ENCODE measurements at regions not wholly inside any gene's neighbourhood (a gene's known extent, or its start where the extent isn't known, plus 50 kb on each side); places are given as distances from the start of the nearest gene placed in this dataset.

- Histone ChIP-seq H3K27ac (ENCODE audit: low read length) (no peak overlapping the region), H2AFZ (ENCODE audit: low read depth, low read length) (no peak overlapping the region), H3K9ac (ENCODE audit: low read depth, low read length) (no peak overlapping the region), H3K9me3 (ENCODE audit: insufficient read depth, low read length, severe bottlenecking) (no peaks in the 10 kb centered on the region), H3K4me1 (ENCODE audit: insufficient read depth, low read length) (no peaks in the 10 kb centered on the region), H3K4me3 (ENCODE audit: low read depth in 1 of 2, low read length in 2 of 2) (no peak overlapping the region), H3K79me2 (ENCODE audit: insufficient read depth, low read length) (no peaks in the 10 kb centered on the region), H3K4me2 (ENCODE audit: insufficient read depth, low read length) (no peak overlapping the region), H3K27me3 (ENCODE audit: insufficient read depth, low read length, poor library complexity) (peaks cover 10% of the 10 kb centered on the region), H3K36me3 (ENCODE audit: insufficient read depth, low read length) (no peaks in the 10 kb centered on the region), H4K20me1 (ENCODE audit: insufficient read depth, low read length) (no peaks in the 10 kb centered on the region)
- no peak for DNase-seq
- no peak for ATAC-seq (ENCODE audit: insufficient read depth, low read depth)
- TF ChIP-seq CTCF (IDR thresholded peaks at IDR 0.05; ENCODE audit: borderline replicate concordance, extremely low read depth, low read length, poor library complexity, severe bottlenecking): no peak
- no peak for TF ChIP-seq EZH2 (IDR thresholded peaks at IDR 0.05; ENCODE audit: borderline replicate concordance, low read depth, low read length, severe bottlenecking)
Observed at GRCh38 chr5:157983906-157984551, 125.1 kb upstream of the CLINT1 start.

DNA sequence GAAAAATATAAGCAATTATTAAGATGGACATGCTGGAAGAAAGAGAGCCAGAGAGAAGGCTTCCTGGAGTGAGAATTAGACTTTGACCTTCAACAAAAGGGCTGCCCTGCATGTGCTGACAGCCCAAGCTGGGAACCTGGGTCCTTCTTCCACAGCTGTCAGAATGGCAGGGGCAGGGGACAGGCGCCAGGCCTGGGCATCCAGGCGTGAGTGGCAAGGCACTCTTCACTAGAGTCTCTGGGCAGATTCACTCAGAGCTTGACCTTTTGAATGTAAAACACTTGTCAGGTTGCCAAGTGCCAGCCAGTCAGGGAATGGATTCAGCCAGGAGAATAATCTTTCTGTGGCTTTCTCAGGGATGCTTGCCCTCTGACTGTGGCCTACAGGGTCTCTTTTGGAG lies 119.1 kb upstream of the CLINT1 start:
- peaks cover 2% of the 10 kb centered on the region for H3K27me3 ChIP-seq (ENCODE audit: insufficient read depth, low read length, poor library complexity)
- no peaks in the 10 kb centered on the region for H3K79me2 ChIP-seq (ENCODE audit: insufficient read depth, low read length)
- H3K4me2 ChIP-seq (ENCODE audit: insufficient read depth, low read length): no peak overlapping the region
- H2AFZ ChIP-seq (ENCODE audit: low read depth, low read length): no peak overlapping the region
- H3K4me1 ChIP-seq (ENCODE audit: insufficient read depth, low read length): no peaks in the 10 kb centered on the region
- no peaks in the 10 kb centered on the region for H3K36me3 ChIP-seq (ENCODE audit: insufficient read depth, low read length)
- H3K4me3 ChIP-seq (ENCODE audit: low read depth in 1 of 2, low read length in 2 of 2): no peak overlapping the region
- no peaks in the 10 kb centered on the region for H3K9me3 ChIP-seq (ENCODE audit: insufficient read depth, low read length, severe bottlenecking)
- DNase-seq (no peak), ATAC-seq (ENCODE audit: insufficient read depth, low read depth) (no peak)
- TF ChIP-seq CTCF (IDR thresholded peaks at IDR 0.05; ENCODE audit: borderline replicate concordance, extremely low read depth, low read length, poor library complexity, severe bottlenecking) (no peak), EZH2 (IDR thresholded peaks at IDR 0.05; ENCODE audit: borderline replicate concordance, low read depth, low read length, severe bottlenecking) (no peak)
- H4K20me1 ChIP-seq (ENCODE audit: insufficient read depth, low read length): no peaks in the 10 kb centered on the region
- H3K27ac ChIP-seq (ENCODE audit: low read length): no peak overlapping the region
- no peak overlapping the region for H3K9ac ChIP-seq (ENCODE audit: low read depth, low read length)

- Histone ChIP-seq H3K27me3 (ENCODE audit: insufficient read depth, low read length, poor library complexity) (peaks cover 2% of the 10 kb centered on the region), H2AFZ (ENCODE audit: low read depth, low read length) (no peak overlapping the region), H3K9ac (ENCODE audit: low read depth, low read length) (no peak overlapping the region), H4K20me1 (ENCODE audit: insufficient read depth, low read length) (no peaks in the 10 kb centered on the region), H3K27ac (ENCODE audit: low read length) (no peak overlapping the region), H3K4me1 (ENCODE audit: insufficient read depth, low read length) (no peaks in the 10 kb centered on the region), H3K36me3 (ENCODE audit: insufficient read depth, low read length) (no peaks in the 10 kb centered on the region), H3K4me2 (ENCODE audit: insufficient read depth, low read length) (no peak overlapping the region), H3K79me2 (ENCODE audit: insufficient read depth, low read length) (no peaks in the 10 kb centered on the region), H3K4me3 (ENCODE audit: low read depth in 1 of 2, low read length in 2 of 2) (no peak overlapping the region), H3K9me3 (ENCODE audit: insufficient read depth, low read length, severe bottlenecking) (no peaks in the 10 kb centered on the region)
- DNase-seq (no peak), ATAC-seq (ENCODE audit: insufficient read depth, low read depth) (no peak)
- no peak for TF ChIP-seq CTCF (IDR thresholded peaks at IDR 0.05; ENCODE audit: borderline replicate concordance, extremely low read depth, low read length, poor library complexity, severe bottlenecking)
- no peak for TF ChIP-seq EZH2 (IDR thresholded peaks at IDR 0.05; ENCODE audit: borderline replicate concordance, low read depth, low read length, severe bottlenecking)
Observed at GRCh38 chr5:157976429-157976828, 117.5 kb upstream of the CLINT1 start.
